ENCODE measurements at regions not wholly inside any gene's neighbourhood (a gene's known extent, or its start where the extent isn't known, plus 50 kb on each side); places are given as distances from the start of the nearest gene placed in this dataset.
A peak's percentile ranks its signal among the peaks of the same experiment; 100 is the strongest.
"Not testable (repeated sequence)": the region's sequence is repeated elsewhere in the genome, so short reads cannot be mapped to it uniquely, and the experiment has no call there.

DNA sequence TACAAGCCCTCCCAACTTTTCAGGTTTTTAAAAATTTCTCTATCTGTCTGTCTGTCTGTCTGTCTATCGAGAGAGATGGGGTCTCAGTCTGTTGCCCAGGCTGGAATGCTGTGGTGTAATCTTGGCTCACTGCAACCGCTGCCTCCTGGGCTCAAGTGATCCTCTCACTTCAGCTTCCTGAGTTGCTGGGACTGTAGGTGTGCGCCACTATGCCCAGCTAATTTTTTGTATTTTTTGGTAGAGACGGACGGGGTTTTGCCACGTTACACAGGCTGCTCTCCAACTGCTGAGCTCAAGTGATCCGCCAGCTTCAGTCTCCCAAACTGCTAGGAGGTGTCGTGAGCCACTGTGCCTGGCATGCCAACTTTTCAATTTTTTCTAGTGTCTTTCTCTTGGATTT is 437.2 kb downstream of the PCNX1 start:
- Histone ChIP-seq H3K9me3 (ENCODE audit: control insufficient read depth, low read length) (no peaks in the 10 kb centered on the region), H3K27ac (ENCODE audit: low read depth, low read length, severe bottlenecking) (no peak overlapping the region), H3K36me3 (ENCODE audit: control insufficient read depth, insufficient read depth, low read length) (no peaks in the 10 kb centered on the region), H3K4me1 (ENCODE audit: control insufficient read depth, insufficient read depth, low read length, poor library complexity, severe bottlenecking) (no peaks in the 10 kb centered on the region), H3K4me3 (ENCODE audit: extremely low read depth, insufficient read depth, low read length, poor library complexity, severe bottlenecking) (no peak overlapping the region)
- 81 to 95% methylated on average over 6 of the region's 8 CpGs for WGBS, 2 experiments (ENCODE audit: insufficient coverage in 2 of 2)

GRCh38 chr14:71346685-71347084 is 439.4 kb downstream of the PCNX1 start:
- Histone ChIP-seq H3K9me3 (ENCODE audit: control insufficient read depth, low read length) (no peaks in the 10 kb centered on the region), H3K27ac (ENCODE audit: low read depth, low read length, severe bottlenecking) (no peak overlapping the region), H3K36me3 (ENCODE audit: control insufficient read depth, insufficient read depth, low read length) (no peaks in the 10 kb centered on the region), H3K4me3 (ENCODE audit: extremely low read depth, insufficient read depth, low read length, poor library complexity, severe bottlenecking) (no peak overlapping the region), H3K4me1 (ENCODE audit: control insufficient read depth, insufficient read depth, low read length, poor library complexity, severe bottlenecking) (no peaks in the 10 kb centered on the region)
- WGBS, 2 experiments (ENCODE audit: insufficient coverage in 2 of 2): 83 to 93% methylated on average over 3 to 4 of the region's 5 CpGs

GRCh38 chr14:71348394-71348793 is 441.1 kb downstream of the PCNX1 start:
- Histone ChIP-seq H3K9me3 (ENCODE audit: control insufficient read depth, low read length) (no peaks in the 10 kb centered on the region), H3K4me1 (ENCODE audit: control insufficient read depth, insufficient read depth, low read length, poor library complexity, severe bottlenecking) (no peaks in the 10 kb centered on the region), H3K4me3 (ENCODE audit: extremely low read depth, insufficient read depth, low read length, poor library complexity, severe bottlenecking) (no peak overlapping the region), H3K27ac (ENCODE audit: low read depth, low read length, severe bottlenecking) (no peak overlapping the region), H3K36me3 (ENCODE audit: control insufficient read depth, insufficient read depth, low read length) (peaks cover 4% of the 10 kb centered on the region)
- WGBS, 2 experiments (ENCODE audit: insufficient coverage in 2 of 2): no CpG with 5 or more reads among the region's 2 CpGs

DNA sequence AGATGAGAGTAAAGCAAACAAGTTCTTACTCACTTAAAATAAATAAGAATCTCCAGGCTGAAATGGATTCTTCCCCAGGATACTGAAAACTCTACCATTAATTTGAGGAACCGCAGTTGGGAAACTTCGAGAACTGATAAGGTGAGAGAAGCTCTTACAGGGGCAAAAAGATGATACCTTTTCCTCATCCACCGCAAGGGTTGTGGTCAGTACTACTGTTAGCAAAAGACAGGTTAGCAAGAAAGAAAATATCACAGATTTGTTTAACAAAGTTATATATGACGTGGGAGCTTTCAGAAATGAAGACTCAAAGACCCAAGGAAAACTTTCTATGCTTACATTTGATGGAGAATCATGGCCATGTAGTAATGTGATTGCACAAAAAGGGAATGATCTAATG is 441.6 kb downstream of the PCNX1 start:
- H3K4me1 ChIP-seq (ENCODE audit: control insufficient read depth, insufficient read depth, low read length, poor library complexity, severe bottlenecking): no peaks in the 10 kb centered on the region
- WGBS, 2 experiments (ENCODE audit: insufficient coverage in 2 of 2): 100% methylated on average over 1 to 3 of the region's 4 CpGs
- H3K36me3 ChIP-seq (ENCODE audit: control insufficient read depth, insufficient read depth, low read length): peaks cover 5% of the 10 kb centered on the region
- H3K4me3 ChIP-seq (ENCODE audit: extremely low read depth, insufficient read depth, low read length, poor library complexity, severe bottlenecking): no peak overlapping the region
- H3K9me3 ChIP-seq (ENCODE audit: control insufficient read depth, low read length): no peaks in the 10 kb centered on the region
- H3K27ac ChIP-seq (ENCODE audit: low read depth, low read length, severe bottlenecking): no peak overlapping the region

DNA sequence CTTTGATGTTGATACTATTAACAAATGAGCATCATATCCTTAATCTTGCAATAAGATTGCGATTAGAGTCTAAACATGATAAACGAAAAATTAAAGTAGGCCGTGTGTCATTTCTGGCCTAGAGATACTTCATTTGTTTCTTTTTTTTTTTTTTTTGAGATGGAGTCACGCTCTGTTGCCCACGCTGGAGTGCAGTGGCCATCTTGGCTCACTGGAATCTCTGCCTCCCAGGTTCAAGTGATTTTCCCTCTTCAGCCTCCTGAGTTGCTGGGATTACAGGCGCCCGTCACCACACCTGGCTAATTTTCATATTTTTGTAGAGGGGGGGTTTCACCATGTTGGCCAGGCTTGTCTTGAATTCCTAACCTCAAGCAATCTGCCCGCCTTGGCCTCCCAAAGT is 446.9 kb downstream of the PCNX1 start:
- no peak overlapping the region for H3K27ac ChIP-seq (ENCODE audit: low read depth, low read length, severe bottlenecking)
- peaks cover 5% of the 10 kb centered on the region for H3K36me3 ChIP-seq (ENCODE audit: control insufficient read depth, insufficient read depth, low read length)
- WGBS, 2 experiments (ENCODE audit: insufficient coverage in 2 of 2): 93 to 100% methylated on average over 2 to 4 of the region's 8 CpGs
- peaks cover 15% of the 10 kb centered on the region for H3K4me1 ChIP-seq (ENCODE audit: control insufficient read depth, insufficient read depth, low read length, poor library complexity, severe bottlenecking)
- H3K4me3 ChIP-seq (ENCODE audit: extremely low read depth, insufficient read depth, low read length, poor library complexity, severe bottlenecking): no peak overlapping the region
- H3K9me3 ChIP-seq (ENCODE audit: control insufficient read depth, low read length): no peaks in the 10 kb centered on the region

- WGBS, 2 experiments (ENCODE audit: insufficient coverage in 2 of 2): 49 to 52% methylated on average over 5 of the region's 5 CpGs
- peaks cover 15% of the 10 kb centered on the region for H3K4me1 ChIP-seq (ENCODE audit: control insufficient read depth, insufficient read depth, low read length, poor library complexity, severe bottlenecking)
Observed at GRCh38 chr14:71354801-71355200, 447.5 kb downstream of the PCNX1 start.

GRCh38 chr14:71355324-71356201 is 448.3 kb downstream of the PCNX1 start:
- no peak overlapping the region for H3K4me3 ChIP-seq (ENCODE audit: extremely low read depth, insufficient read depth, low read length, poor library complexity, severe bottlenecking)
- WGBS, 2 experiments (ENCODE audit: insufficient coverage in 2 of 2): 74 to 86% methylated on average over 3 to 4 of the region's 5 CpGs
- H3K4me1 ChIP-seq (ENCODE audit: control insufficient read depth, insufficient read depth, low read length, poor library complexity, severe bottlenecking): peaks cover 15% of the 10 kb centered on the region
- no peaks in the 10 kb centered on the region for H3K9me3 ChIP-seq (ENCODE audit: control insufficient read depth, low read length)
- peaks cover 5% of the 10 kb centered on the region for H3K36me3 ChIP-seq (ENCODE audit: control insufficient read depth, insufficient read depth, low read length)
- H3K27ac ChIP-seq (ENCODE audit: low read depth, low read length, severe bottlenecking): peak overlapping the region; percentile 8

More at GRCh38 chr14:71354801-71355200, 447.5 kb downstream of the PCNX1 start:
- H3K27ac ChIP-seq (ENCODE audit: low read depth, low read length, severe bottlenecking): no peak overlapping the region
- H3K4me3 ChIP-seq (ENCODE audit: extremely low read depth, insufficient read depth, low read length, poor library complexity, severe bottlenecking): no peak overlapping the region
- peaks cover 5% of the 10 kb centered on the region for H3K36me3 ChIP-seq (ENCODE audit: control insufficient read depth, insufficient read depth, low read length)
- no peaks in the 10 kb centered on the region for H3K9me3 ChIP-seq (ENCODE audit: control insufficient read depth, low read length)

DNA sequence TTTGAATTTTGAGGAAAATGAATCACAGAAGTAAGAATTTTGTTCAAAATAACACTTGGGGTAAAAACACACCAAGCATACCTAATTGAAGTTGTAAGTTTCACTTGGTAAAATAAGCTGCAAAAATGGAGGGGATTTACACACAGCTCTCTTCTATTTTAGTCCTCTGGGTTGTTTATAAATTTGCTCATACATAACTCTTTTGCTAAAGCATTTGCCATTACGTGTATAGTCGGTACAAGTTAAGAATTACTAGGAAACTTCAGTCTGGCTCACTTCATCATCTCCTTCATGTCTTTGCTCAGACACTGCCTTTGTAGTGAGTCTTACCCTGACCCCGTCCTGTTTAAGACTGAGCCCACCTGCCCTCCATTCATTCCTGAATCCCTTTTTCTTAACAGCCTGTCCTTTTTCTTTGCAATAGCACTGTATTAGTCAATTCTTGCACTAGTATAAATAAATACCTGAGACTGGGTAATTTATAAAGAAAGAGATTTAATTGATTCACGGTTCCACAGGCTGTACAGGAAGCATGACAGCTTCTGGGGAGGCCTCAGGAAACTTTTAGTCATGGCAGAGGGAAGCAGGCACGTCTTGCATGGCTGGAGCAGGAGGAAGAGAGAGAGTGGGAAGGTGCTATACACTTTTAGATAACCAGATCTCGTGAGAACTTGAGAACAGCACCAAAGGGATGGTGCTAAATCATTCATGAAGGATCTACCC is 451.1 kb downstream of the PCNX1 start:
- 90 to 100% methylated on average over 5 of the region's 6 CpGs for WGBS, 2 experiments (ENCODE audit: insufficient coverage in 2 of 2)

DNA sequence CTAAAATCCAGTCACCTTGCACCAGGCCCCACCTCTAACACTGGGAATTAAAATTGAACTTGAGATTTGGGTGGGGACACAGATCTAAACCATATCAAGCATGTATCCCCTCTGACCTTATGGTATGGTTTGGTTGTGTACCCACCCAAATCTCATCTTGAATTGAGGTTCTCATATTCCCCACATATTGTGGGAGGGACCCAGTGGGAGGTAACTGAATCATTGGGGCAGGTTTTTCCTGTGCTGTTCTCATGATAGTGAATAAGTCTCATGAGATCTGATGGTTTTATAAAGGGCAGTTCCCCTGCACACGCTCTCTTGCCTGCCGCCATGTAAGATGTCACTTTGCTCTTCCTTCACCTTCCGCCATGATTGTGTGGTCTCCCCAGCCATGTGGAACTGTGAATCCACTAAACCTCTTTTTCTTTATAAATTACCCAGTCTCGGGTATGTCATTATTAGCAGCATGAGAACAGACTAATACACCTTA is 451.7 kb downstream of the PCNX1 start:
- H3K4me1 ChIP-seq (ENCODE audit: control insufficient read depth, insufficient read depth, low read length, poor library complexity, severe bottlenecking): peaks cover 31% of the 10 kb centered on the region
- not testable (repeated sequence) for H3K36me3 ChIP-seq (ENCODE audit: control insufficient read depth, insufficient read depth, low read length); H3K27ac ChIP-seq (ENCODE audit: low read depth, low read length, severe bottlenecking); H3K9me3 ChIP-seq (ENCODE audit: control insufficient read depth, low read length); H3K4me3 ChIP-seq (ENCODE audit: extremely low read depth, insufficient read depth, low read length, poor library complexity, severe bottlenecking)
- 94 to 100% methylated on average over 2 to 3 of the region's 4 CpGs for WGBS, 2 experiments (ENCODE audit: insufficient coverage in 2 of 2)

More for the DNA sequence above, 451.1 kb downstream of the PCNX1 start:
- no peak overlapping the region for H3K27ac ChIP-seq (ENCODE audit: low read depth, low read length, severe bottlenecking)
- H3K4me3 ChIP-seq (ENCODE audit: extremely low read depth, insufficient read depth, low read length, poor library complexity, severe bottlenecking): no peak overlapping the region
- peaks cover 27% of the 10 kb centered on the region for H3K4me1 ChIP-seq (ENCODE audit: control insufficient read depth, insufficient read depth, low read length, poor library complexity, severe bottlenecking)
- H3K9me3 ChIP-seq (ENCODE audit: control insufficient read depth, low read length): no peaks in the 10 kb centered on the region
- peaks cover 1% of the 10 kb centered on the region for H3K36me3 ChIP-seq (ENCODE audit: control insufficient read depth, insufficient read depth, low read length)

DNA sequence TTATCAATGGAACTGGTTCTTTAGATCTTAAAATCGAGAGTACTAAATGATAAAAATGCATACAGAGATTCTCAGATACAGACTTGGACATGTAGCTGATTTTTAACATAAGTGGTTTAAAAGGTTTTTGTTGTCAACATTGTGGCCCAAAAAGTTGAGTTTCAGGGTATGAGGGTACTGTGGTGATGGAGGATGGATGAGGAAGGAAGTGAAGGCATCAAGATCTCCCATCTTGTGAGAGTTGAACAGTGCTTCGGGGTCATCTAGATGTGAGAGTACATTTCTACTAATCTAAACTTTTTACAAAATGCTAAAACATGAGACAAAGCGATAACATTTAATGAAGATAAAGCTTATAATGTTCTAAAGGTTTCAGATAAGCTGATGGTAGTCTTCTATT is 452.6 kb downstream of the PCNX1 start:
- no peak overlapping the region for H3K4me3 ChIP-seq (ENCODE audit: extremely low read depth, insufficient read depth, low read length, poor library complexity, severe bottlenecking)
- no peak overlapping the region for H3K27ac ChIP-seq (ENCODE audit: low read depth, low read length, severe bottlenecking)
- peaks cover 30% of the 10 kb centered on the region for H3K4me1 ChIP-seq (ENCODE audit: control insufficient read depth, insufficient read depth, low read length, poor library complexity, severe bottlenecking)
- no peaks in the 10 kb centered on the region for H3K9me3 ChIP-seq (ENCODE audit: control insufficient read depth, low read length)
- WGBS, 2 experiments (ENCODE audit: insufficient coverage in 2 of 2): 100% methylated on average over 1 of the region's 3 CpGs
- H3K36me3 ChIP-seq (ENCODE audit: control insufficient read depth, insufficient read depth, low read length): no peaks in the 10 kb centered on the region

Data from mesodermal cell (in vitro differentiated cells).